ENCODE measurements at regions not wholly inside any gene's neighbourhood (a gene's known extent, or its start where the extent isn't known, plus 50 kb on each side); places are given as distances from the start of the nearest gene placed in this dataset.
"Not testable (repeated sequence)": the region's sequence is repeated elsewhere in the genome, so short reads cannot be mapped to it uniquely, and the experiment has no call there.

- intact Hi-C loops (cut with DNase I) = no loop called here
These were observed 331.3 kb upstream of the KLF3 start for GRCh38 chr4:38332699-38333098.

DNA sequence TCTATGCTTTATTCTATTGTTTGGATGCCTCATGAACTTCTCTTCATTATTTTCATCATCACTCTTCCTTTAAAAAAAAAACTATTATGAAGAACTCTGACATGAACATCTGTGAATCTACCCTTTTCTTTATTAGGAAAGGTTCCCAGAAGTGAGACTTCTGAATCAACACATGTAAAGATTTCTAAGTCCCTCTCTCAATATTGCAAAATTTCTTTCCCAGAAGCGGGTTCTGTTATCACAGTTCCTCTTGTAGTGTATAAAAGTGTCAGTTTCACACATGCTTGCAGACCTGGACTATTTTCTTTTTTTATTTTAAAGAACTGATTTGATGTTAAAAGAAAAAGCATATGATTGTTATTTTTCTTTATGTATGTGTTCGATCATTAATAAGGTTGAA is 330.8 kb upstream of the KLF3 start:
- intact Hi-C loops (cut with DNase I) = no loop called here
- Histone ChIP-seq H3K27ac (no peak overlapping the region), H3K9me3 (peaks cover 1 to 3% of the 10 kb centered on the region in 2 donors), H3K4me3 (no peak overlapping the region), H3K4me1 (no peaks in the 10 kb centered on the region), H3K36me3 (no peaks in the 10 kb centered on the region), H3K27me3 (no peaks in the 10 kb centered on the region)
- DNase-seq (ENCODE audit: low spot score in 2 of 2) = no peak
- TF ChIP-seq, protein P1, sequence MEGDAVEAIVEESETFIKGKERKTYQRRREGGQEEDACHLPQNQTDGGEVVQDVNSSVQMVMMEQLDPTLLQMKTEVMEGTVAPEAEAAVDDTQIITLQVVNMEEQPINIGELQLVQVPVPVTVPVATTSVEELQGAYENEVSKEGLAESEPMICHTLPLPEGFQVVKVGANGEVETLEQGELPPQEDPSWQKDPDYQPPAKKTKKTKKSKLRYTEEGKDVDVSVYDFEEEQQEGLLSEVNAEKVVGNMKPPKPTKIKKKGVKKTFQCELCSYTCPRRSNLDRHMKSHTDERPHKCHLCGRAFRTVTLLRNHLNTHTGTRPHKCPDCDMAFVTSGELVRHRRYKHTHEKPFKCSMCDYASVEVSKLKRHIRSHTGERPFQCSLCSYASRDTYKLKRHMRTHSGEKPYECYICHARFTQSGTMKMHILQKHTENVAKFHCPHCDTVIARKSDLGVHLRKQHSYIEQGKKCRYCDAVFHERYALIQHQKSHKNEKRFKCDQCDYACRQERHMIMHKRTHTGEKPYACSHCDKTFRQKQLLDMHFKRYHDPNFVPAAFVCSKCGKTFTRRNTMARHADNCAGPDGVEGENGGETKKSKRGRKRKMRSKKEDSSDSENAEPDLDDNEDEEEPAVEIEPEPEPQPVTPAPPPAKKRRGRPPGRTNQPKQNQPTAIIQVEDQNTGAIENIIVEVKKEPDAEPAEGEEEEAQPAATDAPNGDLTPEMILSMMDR (IDR thresholded peaks at IDR 0.05) = no peak

More at GRCh38 chr4:38332699-38333098, 331.3 kb upstream of the KLF3 start:
- no peaks in the 10 kb centered on the region for H3K9me3 ChIP-seq
- TF ChIP-seq, protein P1 (IDR thresholded peaks at IDR 0.05) = no peak
- H3K27me3 ChIP-seq = no peaks in the 10 kb centered on the region
- H3K4me3 ChIP-seq = no peak overlapping the region
- H3K27ac ChIP-seq = no peak overlapping the region
- no peaks in the 10 kb centered on the region for H3K36me3 ChIP-seq
- no peaks in the 10 kb centered on the region for H3K4me1 ChIP-seq
- no peak for DNase-seq (ENCODE audit: low spot score in 2 of 2)

GRCh38 chr4:38334791-38335190 is 329.2 kb upstream of the KLF3 start:
- intact Hi-C loops (cut with DNase I) = no loop called here

GRCh38 chr4:38338939-38339338 is 325.1 kb upstream of the KLF3 start:
- H3K27me3 ChIP-seq; DNase-seq (ENCODE audit: low spot score in 2 of 2); H3K36me3 ChIP-seq; intact Hi-C loops (cut with DNase I); H3K4me3 ChIP-seq; H3K27ac ChIP-seq; H3K4me1 ChIP-seq: not testable (repeated sequence)
- peaks cover 4 to 15% of the 10 kb centered on the region in 2 donors for H3K9me3 ChIP-seq

More at GRCh38 chr4:38334791-38335190, 329.2 kb upstream of the KLF3 start:
- Histone ChIP-seq H3K4me3 (no peak overlapping the region), H3K9me3 (peaks cover 4 to 15% of the 10 kb centered on the region in 2 donors), H3K36me3 (no peaks in the 10 kb centered on the region), H3K4me1 (no peaks in the 10 kb centered on the region), H3K27ac (no peak overlapping the region), H3K27me3 (no peaks in the 10 kb centered on the region)
- TF ChIP-seq, protein P1 (IDR thresholded peaks at IDR 0.05) = no peak
- no peak for DNase-seq (ENCODE audit: low spot score in 2 of 2)

GRCh38 chr4:38343608-38344007 is 320.4 kb upstream of the KLF3 start:
- intact Hi-C loops (cut with DNase I) = no loop called here
- Histone ChIP-seq H3K4me1 (no peaks in the 10 kb centered on the region), H3K36me3 (no peaks in the 10 kb centered on the region), H3K4me3 (no peak overlapping the region), H3K27me3 (no peaks in the 10 kb centered on the region), H3K9me3 (peaks cover 0 to 13% of the 10 kb centered on the region in 2 donors), H3K27ac (no peak overlapping the region)
- TF ChIP-seq, protein P1 (IDR thresholded peaks at IDR 0.05) = no peak
- no peak for DNase-seq (ENCODE audit: low spot score in 2 of 2)

DNA sequence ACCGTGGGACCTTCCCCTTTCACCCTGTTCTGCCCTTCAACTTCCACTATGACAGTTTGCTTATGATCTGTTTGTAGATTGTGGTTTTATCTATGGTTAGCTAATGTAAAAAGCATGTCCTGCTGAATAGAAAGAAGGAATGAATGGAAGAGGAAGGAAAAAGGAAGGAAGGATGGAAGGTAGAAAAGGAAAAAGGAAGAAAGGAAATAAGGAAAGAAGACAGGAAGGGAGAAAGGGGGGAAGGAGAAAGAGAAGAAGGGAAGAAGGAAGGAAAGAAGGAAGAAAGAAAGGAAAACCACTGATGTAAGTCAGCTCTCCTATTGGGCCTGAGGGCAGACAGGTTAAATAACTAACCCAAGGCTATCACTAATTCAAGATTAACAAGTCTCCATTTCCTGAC is 319.1 kb upstream of the KLF3 start:
- intact Hi-C loops (cut with DNase I) = no loop called here
- H3K4me3 ChIP-seq = no peak overlapping the region
- H3K4me1 ChIP-seq = no peaks in the 10 kb centered on the region
- H3K27me3 ChIP-seq = no peaks in the 10 kb centered on the region
- no peak overlapping the region for H3K27ac ChIP-seq
- no peaks in the 10 kb centered on the region for H3K36me3 ChIP-seq
- TF ChIP-seq, protein P1 (IDR thresholded peaks at IDR 0.05) = no peak
- DNase-seq (ENCODE audit: low spot score in 2 of 2) = no peak
- peaks cover 0 to 4% of the 10 kb centered on the region in 2 donors for H3K9me3 ChIP-seq

Measured in ascending aorta (tissue), 2 donors.